GM18868 (cell line): ENCODE measurements at regions not wholly inside any gene's neighbourhood (a gene's known extent, or its start where the extent isn't known, plus 50 kb on each side); places are given as distances from the start of the nearest gene placed in this dataset.

Experiments used
- ATAC-seq: cut with Tn5 transposase; IDR thresholded peaks from one replicate; pipeline ENCODE4 v1.9.1; 2021; ENCODE audit warnings: mild to moderate bottlenecking, moderate library complexity; ENCODE audit not compliant: unreplicated experiment

DNA sequence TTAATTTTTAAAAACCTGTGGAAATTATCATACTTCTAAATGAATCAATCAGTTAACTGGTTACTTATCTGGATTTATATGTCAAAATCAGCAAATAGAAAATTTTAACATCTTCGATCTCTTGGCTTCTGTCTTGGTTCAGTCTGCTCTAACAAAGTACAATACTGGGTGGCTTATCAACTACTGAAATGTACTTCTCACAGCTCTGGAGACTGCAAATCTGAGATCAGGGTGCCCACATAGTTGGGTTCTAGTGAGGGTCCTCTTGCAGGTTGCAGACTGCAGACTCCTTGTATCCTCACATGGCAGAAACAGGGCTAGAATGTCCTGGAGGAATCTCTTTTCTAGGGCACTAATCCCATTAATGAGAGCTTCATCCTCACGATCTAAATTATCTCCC lies 1851.6 kb upstream of the TENM3 start:
- ATAC-seq, result no peak

DNA sequence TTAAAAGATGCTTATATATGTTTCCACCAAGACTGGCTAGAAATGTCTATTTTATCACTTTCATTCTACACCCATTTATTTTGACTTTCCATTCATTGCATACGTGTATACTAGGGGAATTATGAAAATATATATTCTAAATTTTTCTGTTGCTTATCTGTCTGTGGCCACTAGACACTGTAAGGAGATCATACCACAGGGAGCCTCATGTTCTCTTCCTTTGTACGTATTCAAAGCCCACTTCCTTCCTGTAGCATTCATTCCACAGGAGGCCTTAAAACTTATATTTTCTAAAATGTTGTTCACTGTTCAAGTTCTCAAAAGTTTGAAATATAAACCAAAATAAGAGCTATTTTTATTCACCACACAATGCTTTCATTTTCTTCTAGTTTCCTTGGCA lies 1848.9 kb upstream of the TENM3 start:
- ATAC-seq, result no peak

DNA sequence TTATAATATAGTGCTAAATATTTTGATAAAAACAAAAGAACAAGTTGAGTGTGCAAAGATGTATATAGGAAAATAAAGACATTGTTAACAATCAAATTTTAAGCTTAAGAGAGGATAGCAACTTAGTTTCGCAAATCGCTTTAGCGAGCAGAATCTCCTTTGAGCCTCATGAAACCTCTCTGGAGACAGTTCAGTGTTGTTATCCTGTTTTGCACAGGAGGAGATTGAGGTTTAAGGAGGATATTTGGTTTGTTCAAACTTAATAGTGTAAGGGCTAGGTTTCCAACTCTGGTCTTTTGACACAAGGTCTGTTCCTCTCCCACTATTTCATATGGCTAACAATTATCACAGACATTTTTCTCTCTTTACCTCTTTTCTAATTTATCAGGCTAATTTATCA lies 1848.5 kb upstream of the TENM3 start:
- ATAC-seq, result peak; percentile 34

DNA sequence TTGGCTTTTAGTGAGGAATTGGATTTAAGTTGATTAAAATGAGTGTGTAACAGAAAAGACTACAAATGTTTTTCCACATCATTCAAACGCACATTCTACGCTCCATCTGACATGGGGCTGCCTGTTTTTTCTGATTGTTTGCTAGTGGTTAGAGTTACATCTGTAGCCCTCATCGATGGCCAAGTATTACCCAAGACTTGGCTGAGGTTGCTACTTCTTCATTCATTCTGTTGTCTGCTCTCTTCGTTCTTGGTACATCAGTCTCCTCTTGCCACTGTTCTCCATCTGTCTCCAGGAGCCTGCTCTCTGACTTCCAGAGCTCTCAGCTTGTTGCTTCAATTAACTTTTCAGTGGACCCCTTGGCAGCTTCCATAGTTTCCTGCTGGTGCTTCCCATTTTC lies 1844.6 kb upstream of the TENM3 start:
- ATAC-seq, result no peak

DNA sequence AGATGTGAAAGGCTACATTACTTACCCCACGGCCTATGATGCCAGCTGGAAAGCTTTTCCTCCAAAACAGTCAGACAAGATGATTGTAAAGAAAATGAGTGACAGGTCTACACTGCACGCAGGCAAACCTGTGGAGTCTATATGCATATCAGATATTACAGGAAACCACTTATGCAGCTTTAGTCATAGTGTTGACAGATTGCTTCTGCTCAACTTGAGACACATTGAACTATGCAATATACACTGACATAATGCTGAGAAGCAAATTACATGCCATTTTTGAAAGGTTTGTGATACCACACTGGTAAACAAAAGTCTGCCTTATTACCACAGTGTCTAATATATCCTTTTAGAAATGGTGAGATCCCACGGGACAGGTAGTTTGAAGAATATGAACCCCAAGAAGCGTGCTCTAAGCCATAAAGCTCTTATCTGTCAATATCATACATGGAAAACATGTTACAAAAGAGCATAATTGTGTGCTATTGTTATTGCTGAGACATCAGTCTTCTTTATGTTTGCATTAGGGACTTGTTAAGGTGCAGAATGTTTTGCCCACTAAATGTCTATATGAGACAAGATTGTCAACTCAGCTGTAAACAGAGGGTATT lies 1835.8 kb upstream of the TENM3 start:
- peak; percentile 40 for ATAC-seq

DNA sequence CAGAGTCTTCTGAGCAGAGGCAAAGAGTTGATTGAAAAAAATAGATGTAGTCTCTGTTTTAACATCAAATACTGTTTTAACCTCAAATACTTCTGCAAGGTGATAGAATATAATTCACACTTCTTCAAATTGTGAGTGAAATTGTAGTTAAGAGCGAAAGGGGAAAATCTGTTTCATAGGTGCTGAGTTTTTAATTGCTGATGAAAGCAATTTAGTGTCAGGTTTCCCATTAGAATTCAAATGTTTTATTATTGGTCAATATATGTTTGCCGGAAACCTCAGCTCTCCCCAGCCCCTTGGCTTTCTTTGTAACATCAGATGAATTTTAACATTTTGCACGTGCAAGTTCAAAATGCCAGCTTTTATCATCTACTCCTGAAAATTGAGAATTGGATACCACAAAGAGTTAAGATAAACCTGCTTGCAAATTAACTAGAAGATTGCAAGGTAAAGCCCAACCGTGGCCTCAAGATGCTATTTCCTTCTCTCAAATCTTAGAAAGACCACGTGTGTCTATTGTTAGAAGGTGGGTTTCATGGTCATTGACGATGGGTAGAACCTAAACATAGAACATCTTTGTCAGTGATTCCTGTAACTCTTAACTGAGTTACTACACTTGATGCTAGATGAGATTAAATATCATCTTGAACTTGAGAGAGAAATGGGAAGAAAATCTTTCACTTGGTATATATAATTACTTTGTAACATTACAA lies 1824.2 kb upstream of the TENM3 start:
- no peak for ATAC-seq

DNA sequence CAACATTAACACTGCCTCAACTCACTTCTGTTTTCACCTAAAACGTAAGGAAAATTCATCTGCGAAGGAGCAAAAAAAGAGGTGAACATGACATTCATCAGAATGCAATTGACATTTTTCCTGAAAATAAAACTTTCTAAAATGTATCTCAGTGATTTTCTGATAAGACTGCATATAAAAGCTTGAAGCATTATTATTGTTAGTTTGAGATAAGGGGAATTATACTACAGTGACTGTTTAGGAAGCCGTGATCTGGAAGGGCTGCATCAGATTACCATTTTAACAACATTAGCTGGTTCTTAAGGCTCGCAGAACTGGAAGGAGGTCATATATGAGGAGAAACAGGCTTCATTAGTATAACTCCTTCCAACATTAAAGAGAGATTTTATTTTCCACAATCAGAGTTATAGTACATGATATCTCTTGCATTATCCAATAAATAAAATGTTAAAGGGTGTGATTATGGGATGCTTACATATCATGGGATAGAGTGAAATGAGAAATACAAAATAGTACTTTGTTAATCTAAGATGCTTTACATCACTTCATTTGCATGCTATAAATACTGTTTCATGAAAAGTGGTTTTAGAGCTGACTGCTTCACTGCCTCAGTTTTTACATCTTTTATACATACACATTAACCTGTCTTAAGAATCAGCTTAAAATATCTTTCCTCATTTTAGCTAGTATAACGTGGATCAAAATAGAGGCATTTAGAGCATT lies 1820.1 kb upstream of the TENM3 start:
- ATAC-seq, result no peak

DNA sequence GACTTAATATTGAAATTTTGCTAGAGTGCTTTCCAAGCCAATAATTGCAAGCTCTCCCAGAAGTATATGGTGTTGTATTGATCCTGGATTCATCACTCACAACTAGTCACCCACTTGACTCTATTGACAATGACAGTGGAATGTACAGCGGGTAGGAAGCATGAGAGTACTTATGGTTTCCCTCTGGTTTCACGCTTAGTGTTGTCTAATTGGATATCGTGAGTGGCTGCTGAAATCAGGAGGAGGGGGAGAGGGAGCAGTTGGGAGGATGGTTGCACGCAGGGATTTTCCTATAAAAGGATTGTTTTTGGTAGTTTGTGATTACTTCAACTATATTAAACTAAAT lies 1819.5 kb upstream of the TENM3 start:
- ATAC-seq, result no peak

DNA sequence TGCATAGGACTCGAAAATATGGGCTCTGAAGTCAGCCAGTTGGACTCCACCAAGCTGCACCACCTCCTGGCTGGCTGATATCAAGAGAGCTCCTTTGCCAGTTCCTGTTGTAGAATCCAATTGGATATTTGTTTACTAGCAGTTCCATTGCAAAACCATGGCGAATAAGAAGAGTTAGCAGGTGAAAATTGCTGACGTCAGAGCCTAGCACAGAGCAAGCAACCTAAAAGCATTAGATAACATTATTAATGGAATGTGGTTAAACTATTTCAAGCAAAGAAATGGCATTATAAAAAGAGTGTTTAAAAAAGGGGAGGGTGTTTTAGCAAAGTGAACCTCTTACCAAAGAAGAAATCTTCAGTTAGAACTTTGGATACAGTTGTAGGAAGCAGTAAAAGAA lies 1816.3 kb upstream of the TENM3 start:
- ATAC-seq, result no peak

DNA sequence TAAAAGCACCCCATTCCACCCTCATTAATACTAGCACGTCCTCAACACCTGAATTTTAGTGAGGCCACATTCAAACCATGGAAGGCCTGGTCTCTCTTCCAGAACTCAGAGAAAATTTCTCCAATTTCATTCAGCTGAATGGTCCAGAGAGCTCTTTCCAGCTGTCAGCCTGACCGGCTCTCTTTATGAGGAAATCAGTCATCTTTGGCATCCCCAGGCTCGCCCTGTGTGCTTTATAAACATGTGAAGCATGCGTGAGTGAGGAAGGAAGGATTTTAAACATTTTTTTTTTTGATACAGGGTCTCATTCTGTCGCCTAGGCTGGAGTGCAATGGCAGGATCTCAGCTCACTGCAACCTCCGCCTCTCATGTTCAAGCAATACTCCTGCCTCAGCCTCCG lies 1812.9 kb upstream of the TENM3 start:
- ATAC-seq, result no peak

DNA sequence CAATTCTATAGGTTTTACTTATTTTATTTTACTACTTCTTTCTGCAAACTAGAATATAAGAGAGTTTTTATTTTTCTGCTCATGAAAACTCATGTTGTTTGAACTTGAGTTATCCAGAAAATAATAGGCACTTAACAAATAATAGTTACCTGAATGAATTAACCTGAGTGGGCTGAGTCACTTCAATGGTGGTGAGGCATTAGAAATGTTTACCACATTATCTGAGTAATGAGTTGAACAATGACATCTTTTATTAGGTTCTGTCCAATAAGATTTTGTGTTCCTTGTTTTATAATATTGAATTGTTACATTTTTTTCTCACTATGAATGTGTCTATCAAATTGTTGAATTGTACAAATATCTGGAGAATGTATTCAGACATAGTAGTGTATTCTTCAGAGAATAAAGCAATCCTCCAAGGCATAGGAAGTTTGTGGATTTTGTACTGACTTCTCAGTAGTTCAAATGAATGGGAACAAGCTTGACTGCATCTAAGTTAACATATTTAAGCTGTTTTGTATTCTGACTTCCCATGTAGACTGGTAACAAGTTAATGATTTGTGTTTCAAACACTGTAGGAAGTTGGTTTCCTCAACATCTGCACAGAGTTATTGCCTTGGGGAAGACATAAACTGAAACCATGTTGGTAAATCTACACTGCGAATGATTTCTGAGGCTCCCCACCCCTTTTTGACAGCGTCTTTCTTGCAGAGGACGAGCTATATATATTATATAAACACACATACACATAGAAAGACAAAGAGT lies 1808.9 kb upstream of the TENM3 start:
- no peak for ATAC-seq

DNA sequence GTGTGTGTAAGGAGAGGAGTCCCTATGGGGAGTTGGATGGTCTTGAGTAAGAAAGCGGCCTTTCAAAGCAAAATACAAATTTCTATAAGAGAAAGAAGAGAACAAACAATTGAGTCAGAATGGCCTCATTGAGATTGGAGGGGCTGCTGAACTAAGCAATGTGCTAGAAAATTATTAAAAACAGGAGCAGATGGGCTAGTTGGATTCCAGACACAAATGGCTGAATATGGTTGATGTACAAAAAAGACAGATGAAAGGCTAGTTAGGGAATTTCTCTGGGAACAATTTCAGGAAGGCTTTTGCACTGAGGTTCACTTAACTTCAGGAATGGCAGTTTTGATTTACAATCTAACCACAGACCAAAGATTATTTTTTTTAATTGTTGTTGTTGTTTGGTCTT lies 1806.8 kb upstream of the TENM3 start:
- ATAC-seq, result no peak

DNA sequence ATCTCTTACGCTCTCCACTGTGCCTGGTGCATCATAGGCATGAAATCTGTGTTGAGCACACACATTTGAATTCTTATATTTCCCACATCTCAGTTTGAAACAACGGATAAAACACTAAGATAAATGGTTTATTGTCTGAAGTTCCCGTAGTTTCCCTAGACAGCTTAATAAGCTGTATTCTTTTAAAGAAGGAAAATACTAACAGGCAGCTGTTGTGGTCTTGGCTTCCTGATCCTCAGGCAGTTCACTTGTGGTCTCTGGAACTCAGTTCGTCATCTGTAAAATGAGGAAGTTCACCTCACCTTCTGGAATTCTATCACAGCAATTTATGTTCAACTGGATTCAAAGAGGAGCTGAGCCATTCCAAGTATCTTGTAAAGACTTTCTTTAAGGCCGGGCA lies 1805.6 kb upstream of the TENM3 start:
- ATAC-seq, result no peak

DNA sequence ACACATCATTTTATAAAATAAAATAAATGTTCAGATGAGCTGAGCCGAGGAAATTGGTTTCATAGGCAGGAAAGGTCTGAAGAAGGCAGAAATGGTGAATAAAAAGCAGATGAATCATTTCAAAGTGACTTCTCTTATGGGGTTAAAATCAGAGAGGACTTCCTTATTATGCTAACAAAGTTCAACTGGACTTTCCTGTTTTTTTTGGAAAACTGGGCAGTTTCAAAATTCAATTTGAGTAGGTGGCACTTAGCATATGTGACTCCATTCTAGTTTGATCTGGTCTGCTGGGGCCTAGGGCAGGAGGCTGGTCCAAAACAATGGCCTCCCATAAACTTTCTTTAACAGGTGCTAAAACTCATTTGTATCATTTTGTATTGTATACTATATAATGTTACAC lies 1794.9 kb upstream of the TENM3 start:
- no peak for ATAC-seq

DNA sequence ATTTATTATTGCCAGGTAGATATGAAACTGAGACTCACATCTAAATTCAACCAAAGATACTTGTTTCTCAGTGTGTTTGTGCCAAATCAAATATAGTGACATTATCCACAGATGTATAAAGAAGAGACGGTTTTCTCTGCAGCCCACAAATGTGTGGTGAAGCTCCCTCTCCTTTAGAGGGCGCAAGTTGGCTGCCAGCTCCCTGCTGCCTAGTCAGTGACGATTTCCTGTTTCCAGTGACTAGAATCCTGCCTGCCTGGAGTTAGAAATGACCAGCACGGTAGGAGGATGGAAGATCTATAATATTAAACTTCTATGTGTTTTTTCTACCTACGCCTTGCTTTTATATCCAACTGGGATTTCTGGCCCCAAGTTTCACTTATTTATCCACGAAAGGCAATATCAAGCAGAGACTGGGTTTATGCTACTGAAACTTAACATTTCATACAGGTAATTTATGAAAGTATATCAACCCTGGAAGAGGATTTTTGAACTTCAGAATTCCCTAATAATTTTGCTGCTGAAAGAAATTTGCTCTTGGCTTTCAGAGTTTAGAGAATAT lies 1793.7 kb upstream of the TENM3 start:
- peak; percentile 84 for ATAC-seq

DNA sequence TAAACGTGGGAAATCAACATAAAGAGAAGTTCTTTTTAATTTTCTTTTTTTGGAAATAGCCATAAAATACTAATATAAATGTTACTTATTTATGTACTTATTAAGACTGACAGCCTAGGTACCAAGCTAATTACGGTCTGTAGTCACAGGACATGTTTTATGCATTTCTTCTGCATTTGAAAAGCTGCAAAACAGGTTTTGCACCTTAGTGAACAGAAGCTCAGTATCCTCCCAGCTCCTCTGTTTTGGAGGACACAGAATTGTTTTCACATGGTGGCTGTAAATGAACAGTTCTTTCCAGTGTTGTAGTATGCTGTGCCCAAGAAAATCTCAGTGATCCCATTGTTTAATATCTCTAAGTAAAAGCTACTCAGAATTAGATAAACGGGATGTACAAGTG lies 1788.0 kb upstream of the TENM3 start:
- no peak for ATAC-seq

DNA sequence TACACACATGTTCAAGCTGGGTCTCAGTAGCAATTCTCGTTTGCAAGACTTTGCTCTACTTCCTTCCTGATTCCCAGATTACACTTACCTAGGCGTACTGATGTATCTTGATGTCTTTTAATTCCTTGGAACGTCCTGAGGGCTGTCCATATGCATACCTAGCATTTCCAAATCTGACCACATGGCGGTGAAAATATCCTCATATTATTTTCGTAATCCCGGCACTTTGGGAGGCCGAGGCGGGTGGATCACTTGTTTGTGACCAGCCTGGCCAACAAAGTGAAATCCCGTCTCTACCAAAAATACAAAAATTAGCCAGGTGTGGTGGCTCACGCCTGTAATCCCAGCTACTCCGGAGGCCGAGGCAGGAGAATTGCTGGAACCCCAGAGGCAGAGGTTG lies 1786.3 kb upstream of the TENM3 start:
- no peak for ATAC-seq

DNA sequence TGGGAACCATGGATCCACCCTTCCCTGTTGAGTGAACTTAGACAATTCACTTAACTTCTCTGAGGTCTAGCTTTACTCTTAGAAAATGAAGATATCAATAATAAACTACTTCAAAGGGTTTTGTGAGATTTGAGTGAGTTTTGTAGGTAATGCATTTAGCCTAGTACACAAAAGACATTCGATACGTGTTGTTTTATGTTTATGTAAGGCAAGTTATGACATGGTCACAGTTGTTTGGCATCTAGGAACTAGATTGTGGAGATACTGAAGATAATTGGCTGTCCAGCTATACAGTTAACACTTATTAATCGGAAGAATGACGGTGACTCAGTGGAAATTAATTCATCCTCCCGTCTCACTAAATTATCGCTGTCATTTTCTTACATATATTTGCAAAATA lies 1781.1 kb upstream of the TENM3 start:
- no peak for ATAC-seq

DNA sequence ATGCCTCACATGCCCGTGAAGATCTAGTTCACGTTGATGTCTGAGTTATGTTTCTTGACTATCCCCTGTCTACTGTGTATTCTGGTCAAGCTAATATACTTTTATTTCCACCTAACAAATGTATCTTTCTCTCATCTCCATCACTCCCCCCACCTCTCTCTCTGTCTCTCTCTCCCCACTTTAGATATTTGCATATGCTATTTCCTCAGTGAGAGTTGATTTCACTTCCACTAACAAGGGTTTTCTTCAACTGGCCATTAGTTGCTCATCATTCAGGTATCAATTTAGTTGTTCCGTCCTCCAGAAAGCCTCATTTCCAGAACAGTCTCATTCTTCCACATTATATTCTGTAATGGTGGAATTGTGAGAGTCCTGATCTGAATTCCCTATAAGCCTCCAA lies 1777.8 kb upstream of the TENM3 start:
- ATAC-seq, result no peak

DNA sequence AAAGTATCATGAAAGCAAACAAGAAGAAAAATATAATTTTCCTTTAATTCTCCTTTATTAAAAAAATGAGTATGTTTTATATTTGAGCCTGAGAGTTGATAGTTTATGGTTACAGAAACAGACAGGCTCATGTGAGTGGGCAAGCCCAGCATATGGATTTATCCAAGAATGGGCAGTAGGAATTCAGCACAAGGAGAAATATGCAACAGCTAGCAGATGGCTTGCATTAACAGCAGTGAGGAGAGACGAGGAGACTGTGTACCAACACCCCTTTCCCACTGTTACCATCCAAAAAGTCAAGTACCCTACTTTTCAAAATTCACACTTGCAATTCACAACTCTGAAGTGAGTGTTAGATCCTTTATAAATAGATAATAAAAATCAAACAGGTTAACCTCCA lies 1760.2 kb upstream of the TENM3 start:
- no peak for ATAC-seq

DNA sequence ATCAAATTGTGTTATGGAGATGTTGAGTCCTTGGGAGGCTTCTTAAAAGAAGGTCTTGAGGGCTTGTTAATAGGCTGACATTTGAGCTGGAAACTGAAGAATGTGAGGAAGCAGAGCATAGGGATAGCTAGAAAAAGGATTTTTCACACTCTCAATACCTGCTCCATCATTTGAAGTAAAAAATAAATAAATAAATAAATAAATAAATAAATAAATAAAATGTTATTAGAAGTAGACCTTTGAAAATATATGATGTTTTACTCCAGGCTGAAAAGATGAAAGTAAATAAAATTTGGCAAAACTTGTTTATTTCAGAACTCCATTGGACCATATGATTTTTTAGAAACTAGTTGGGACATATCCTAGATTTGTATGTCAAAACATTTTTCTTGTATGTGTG lies 1757.8 kb upstream of the TENM3 start:
- no peak for ATAC-seq
